Liver (tissue), 8 donors: ENCODE measurements at regions not wholly inside any gene's neighbourhood (a gene's known extent, or its start where the extent isn't known, plus 50 kb on each side); places are given as distances from the start of the nearest gene placed in this dataset.

Experiments used
- DNase-seq: peaks from one replicate; pipeline ENCODE4 v3.0.0-alpha.2; 2017; ENCODE audit warnings: low spot score
- H3K27ac ChIP-seq, 2 donors: one replicate each; pipeline ENCODE4 v1.7.0; 2013; ENCODE audit warnings: inconsistent platforms in 2 of 2, low read length in 2 of 2, control low read depth in 1 of 2, low read depth in 1 of 2, mild to moderate bottlenecking in 1 of 2
- H3K27me3 ChIP-seq, 4 donors: one replicate each; pipeline versions ENCODE4 v1.6.1 to v1.7.0; 2013; ENCODE audit warnings: low read length in 3 of 4, inconsistent platforms in 1 of 4, mild to moderate bottlenecking in 1 of 4, moderate library complexity in 1 of 4; ENCODE audit not compliant: control insufficient read depth in 4 of 4, insufficient read depth in 4 of 4
- H3K36me3 ChIP-seq, 4 donors: one replicate each; pipeline versions ENCODE4 v1.6.1 to v1.7.0; 2013; ENCODE audit warnings: low read length in 3 of 4, mild to moderate bottlenecking in 3 of 4, low read depth in 1 of 4, moderate library complexity in 1 of 4; ENCODE audit not compliant: control insufficient read depth in 4 of 4, insufficient read depth in 3 of 4
- H3K4me1 ChIP-seq, 4 donors: one replicate each; pipeline versions ENCODE4 v1.6.1 to v1.7.0; 2013; ENCODE audit warnings: low read length in 3 of 4, mild to moderate bottlenecking in 3 of 4, moderate library complexity in 1 of 4; ENCODE audit not compliant: control insufficient read depth in 4 of 4, insufficient read depth in 4 of 4
- H3K4me3 ChIP-seq, 3 donors: one replicate each; pipeline versions ENCODE4 v1.6.1 to v1.7.0; 2013; ENCODE audit warnings: low read length in 3 of 3, control low read depth in 1 of 3, low read depth in 1 of 3, mild to moderate bottlenecking in 1 of 3
- H3K9ac ChIP-seq, 2 donors: one replicate each; pipeline ENCODE4 v1.7.0; 2013; ENCODE audit warnings: low read length in 2 of 2, mild to moderate bottlenecking in 2 of 2, moderate library complexity in 2 of 2, control low read depth in 1 of 2, low read depth in 1 of 2
- H3K9me3 ChIP-seq, 4 donors: one replicate each; pipeline versions ENCODE4 v1.6.1 to v1.7.0; 2013; ENCODE audit warnings: low read length in 3 of 4; ENCODE audit not compliant: control insufficient read depth in 4 of 4
- ATF3 ChIP-seq: IDR thresholded peaks from 2 replicates; pipeline ENCODE4 v1.6.1; 2016; ENCODE audit warnings: antibody characterized with exemption
- CTCF ChIP-seq: fragments of 150-350 bp; IDR thresholded peaks from 2 replicates; pipeline ENCODE4 v1.5.1; 2017; ENCODE audit warnings: improper control_type of control experiment, low read depth, low read length; ENCODE audit not compliant: missing input control
- EGR1 ChIP-seq, 2 donors: IDR thresholded peaks; 2 replicates each; pipeline ENCODE4 v1.6.1; 2016 to 2018; ENCODE audit warnings: antibody characterized with exemption in 2 of 2, low read depth in 2 of 2
- FOXA1 ChIP-seq: IDR thresholded peaks from 2 replicates; pipeline ENCODE4 v1.6.1; 2016; ENCODE audit warnings: antibody characterized with exemption
- FOXA2 ChIP-seq: IDR thresholded peaks from 2 replicates; pipeline ENCODE4 v1.6.1; 2016; ENCODE audit warnings: antibody characterized with exemption
- GABPA ChIP-seq, 2 donors: IDR thresholded peaks in 1 of 2; conservative IDR thresholded peaks in 1 of 2; 2 replicates each; pipeline ENCODE4 v1.6.1; 2016; ENCODE audit warnings: antibody characterized with exemption in 2 of 2, mild to moderate bottlenecking in 1 of 2, moderate library complexity in 1 of 2
- HNF4A ChIP-seq, 2 donors: conservative IDR thresholded peaks; 2 replicates each; pipeline ENCODE4 v1.6.1; 2016; ENCODE audit warnings: antibody characterized with exemption in 2 of 2, mild to moderate bottlenecking in 2 of 2
- HNF4G ChIP-seq: IDR thresholded peaks from 2 replicates; pipeline ENCODE4 v1.6.1; 2016; ENCODE audit warnings: antibody characterized with exemption
- JUND ChIP-seq, 2 donors: IDR thresholded peaks; 2 replicates each; pipeline ENCODE4 v1.6.1; 2016; ENCODE audit warnings: antibody characterized with exemption in 2 of 2
- MAX ChIP-seq: IDR thresholded peaks from 2 replicates; pipeline ENCODE4 v1.6.1; 2016; ENCODE audit warnings: antibody characterized with exemption
- NR2F2 ChIP-seq: IDR thresholded peaks from 2 replicates; pipeline ENCODE4 v1.6.1; 2016; ENCODE audit warnings: antibody characterized with exemption
- RAD21 ChIP-seq, 2 donors: IDR thresholded peaks; 2 replicates each; pipeline ENCODE4 v1.6.1; 2016; ENCODE audit warnings: antibody characterized with exemption in 2 of 2, mild to moderate bottlenecking in 2 of 2
- REST ChIP-seq: IDR thresholded peaks from 2 replicates; pipeline ENCODE4 v1.6.1; 2016; ENCODE audit warnings: antibody characterized with exemption, mild to moderate bottlenecking
- RXRA ChIP-seq, 2 donors: IDR thresholded peaks; 2 replicates each; pipeline ENCODE4 v1.6.1; 2017 to 2018; ENCODE audit warnings: antibody characterized with exemption in 2 of 2, mild to moderate bottlenecking in 1 of 2
- SP1 ChIP-seq: IDR thresholded peaks from 2 replicates; pipeline ENCODE4 v1.6.1; 2018; ENCODE audit warnings: antibody characterized with exemption, mild to moderate bottlenecking
- TAF1 ChIP-seq: conservative IDR thresholded peaks from 2 replicates; pipeline ENCODE4 v1.6.1; 2016; ENCODE audit warnings: antibody characterized with exemption, mild to moderate bottlenecking
- YY1 ChIP-seq: IDR thresholded peaks from 2 replicates; pipeline ENCODE4 v1.6.1; 2016; ENCODE audit warnings: antibody characterized with exemption, mild to moderate bottlenecking
- ZBTB33 ChIP-seq: IDR thresholded peaks from 2 replicates; pipeline ENCODE4 v1.6.1; 2016; ENCODE audit warnings: antibody characterized with exemption
- WGBS: extraction: QIAGEN DNeasy Blood & Tissue Kit; methylation state at CpG from one replicate; pipeline ENCODE4 v1.1.7; 2013; 5-methylcytosine and 5-hydroxymethylcytosine counted together
- donor health status: healthy.
- donor health status: healthy.
- donor health status: healthy.
- donor health status: healthy.
- donor health status: healthy.

- 75% methylated on average over 5 of the region's 5 CpGs for WGBS
- TF ChIP-seq YY1, result no peak
- TF ChIP-seq MAX, result no peak
- TF ChIP-seq SP1, result no peak
- TF ChIP-seq EGR1 (IDR thresholded peaks at IDR 0.05; ENCODE audit: low read depth in 2 of 2), result no peak
- no peak for TF ChIP-seq HNF4A (conservative IDR thresholded peaks at IDR 0.05)
- no peak for TF ChIP-seq RAD21 (IDR thresholded peaks at IDR 0.05)
- TF ChIP-seq ATF3, result no peak
- no peak for TF ChIP-seq FOXA2
- no peak for TF ChIP-seq JUND (IDR thresholded peaks at IDR 0.05)
- TF ChIP-seq CTCF, result no peak
- no peak for TF ChIP-seq RXRA (IDR thresholded peaks at IDR 0.05)
- TF ChIP-seq TAF1, result no peak
- no peak for TF ChIP-seq FOXA1
- no peak for TF ChIP-seq REST
- TF ChIP-seq ZBTB33, result no peak
- TF ChIP-seq NR2F2, result no peak
These were observed 594.8 kb upstream of the GRM7 start for GRCh38 chr3:6266135-6266534.

GRCh38 chr3:6273878-6274277, 587.0 kb upstream of the GRM7 start:
- Histone ChIP-seq H3K27ac (no peak overlapping the region), H3K27me3 (peaks cover 0 to 7% (median 0%) of the 10 kb centered on the region in 4 donors), H3K4me1 (no peaks in the 10 kb centered on the region), H3K9me3 (peaks cover 0 to 3% (median 0%) of the 10 kb centered on the region in 4 donors), H3K4me3 (no peak overlapping the region), H3K9ac (no peak overlapping the region), H3K36me3 (no peaks in the 10 kb centered on the region)
- TF ChIP-seq RXRA (IDR thresholded peaks at IDR 0.05) (no peak), ATF3 (no peak), FOXA1 (no peak), REST (no peak), NR2F2 (no peak), EGR1 (IDR thresholded peaks at IDR 0.05; ENCODE audit: low read depth in 2 of 2) (no peak), JUND (IDR thresholded peaks at IDR 0.05) (no peak), YY1 (no peak), FOXA2 (no peak), GABPA (IDR thresholded peaks at IDR 0.05 in 1 of 2, conservative IDR thresholded peaks at IDR 0.05 in 1 of 2) (no peak), HNF4G (no peak), SP1 (no peak), MAX (no peak), HNF4A (conservative IDR thresholded peaks at IDR 0.05) (no peak), TAF1 (no peak)
- no peak for DNase-seq
- WGBS, result 80% methylated on average over 3 of the region's 3 CpGs

More at GRCh38 chr3:6266135-6266534, 594.8 kb upstream of the GRM7 start:
- Histone ChIP-seq H3K4me1 (no peaks in the 10 kb centered on the region), H3K27me3 (no peaks in the 10 kb centered on the region), H3K27ac (no peak overlapping the region), H3K4me3 (no peak overlapping the region), H3K9me3 (no peaks in the 10 kb centered on the region), H3K9ac (no peak overlapping the region), H3K36me3 (no peaks in the 10 kb centered on the region)
- no peak for DNase-seq
